Mucosa of rectum (tissue), 2 donors: ENCODE measurements at regions not wholly inside any gene's neighbourhood (a gene's known extent, or its start where the extent isn't known, plus 50 kb on each side); places are given as distances from the start of the nearest gene placed in this dataset.

Source experiments
- H3K27ac ChIP-seq, 2 donors: one replicate each; pipeline ENCODE4 v1.7.0; 2013; ENCODE audit warnings: inconsistent platforms in 2 of 2, low read depth in 2 of 2, low read length in 2 of 2
- H3K27me3 ChIP-seq, 2 donors: one replicate each; pipeline ENCODE4 v1.7.0; 2013; ENCODE audit warnings: low read length in 2 of 2; ENCODE audit not compliant: control insufficient read depth in 2 of 2, insufficient read depth in 2 of 2
- H3K36me3 ChIP-seq, 2 donors: one replicate each; pipeline ENCODE4 v1.7.0; 2013; ENCODE audit warnings: low read length in 2 of 2; ENCODE audit not compliant: control insufficient read depth in 2 of 2, insufficient read depth in 2 of 2
- H3K4me1 ChIP-seq, 2 donors: one replicate each; pipeline ENCODE4 v1.7.0; 2013; ENCODE audit warnings: low read length in 2 of 2, mild to moderate bottlenecking in 1 of 2; ENCODE audit not compliant: control insufficient read depth in 2 of 2, insufficient read depth in 2 of 2
- H3K4me3 ChIP-seq, 2 donors: one replicate each; pipeline ENCODE4 v1.7.0; 2013; ENCODE audit warnings: low read length in 2 of 2
- H3K9ac ChIP-seq, 2 donors: one replicate each; pipeline ENCODE4 v1.7.0; 2013; ENCODE audit warnings: low read length in 2 of 2, low read depth in 1 of 2, mild to moderate bottlenecking in 1 of 2
- H3K9me3 ChIP-seq, 2 donors: one replicate each; pipeline ENCODE4 v1.7.0; 2013; ENCODE audit warnings: low read length in 2 of 2; ENCODE audit not compliant: control insufficient read depth in 2 of 2
- donor health status: healthy.
- donor health status: Normal muscosa, but diverticular disease.

GRCh38 chr13:107284173-107284572, 716.2 kb upstream of the ARGLU1 start:
- no peaks in the 10 kb centered on the region for H3K9me3 ChIP-seq
- no peak overlapping the region for H3K4me3 ChIP-seq
- H3K36me3 ChIP-seq: no peaks in the 10 kb centered on the region
- no peaks in the 10 kb centered on the region for H3K4me1 ChIP-seq
- no peaks in the 10 kb centered on the region for H3K27me3 ChIP-seq
- no peak overlapping the region for H3K9ac ChIP-seq
- H3K27ac ChIP-seq: no peak overlapping the region

GRCh38 chr13:107277911-107278310, 710.0 kb upstream of the ARGLU1 start:
- no peaks in the 10 kb centered on the region for H3K9me3 ChIP-seq
- H3K4me1 ChIP-seq: no peaks in the 10 kb centered on the region
- no peak overlapping the region for H3K4me3 ChIP-seq
- no peak overlapping the region for H3K27ac ChIP-seq
- no peaks in the 10 kb centered on the region for H3K36me3 ChIP-seq
- no peaks in the 10 kb centered on the region for H3K27me3 ChIP-seq
- no peak overlapping the region for H3K9ac ChIP-seq

- Histone ChIP-seq H3K27ac (no peak overlapping the region), H3K27me3 (no peaks in the 10 kb centered on the region), H3K4me3 (no peak overlapping the region), H3K36me3 (no peaks in the 10 kb centered on the region), H3K9ac (no peak overlapping the region), H3K9me3 (no peaks in the 10 kb centered on the region), H3K4me1 (no peaks in the 10 kb centered on the region)
These were observed 709.0 kb upstream of the ARGLU1 start for GRCh38 chr13:107276936-107277335.

GRCh38 chr13:107275945-107276614, 708.1 kb upstream of the ARGLU1 start:
- H3K36me3 ChIP-seq: no peaks in the 10 kb centered on the region
- no peak overlapping the region for H3K9ac ChIP-seq
- no peaks in the 10 kb centered on the region for H3K27me3 ChIP-seq
- H3K4me1 ChIP-seq: no peaks in the 10 kb centered on the region
- no peak overlapping the region for H3K4me3 ChIP-seq
- no peak overlapping the region for H3K27ac ChIP-seq
- H3K9me3 ChIP-seq: no peaks in the 10 kb centered on the region

- no peaks in the 10 kb centered on the region for H3K36me3 ChIP-seq
- no peak overlapping the region for H3K9ac ChIP-seq
- no peaks in the 10 kb centered on the region for H3K9me3 ChIP-seq
- H3K27ac ChIP-seq: no peak overlapping the region
- H3K4me1 ChIP-seq: no peaks in the 10 kb centered on the region
- H3K27me3 ChIP-seq: no peaks in the 10 kb centered on the region
- no peak overlapping the region for H3K4me3 ChIP-seq
These were observed 707.4 kb upstream of the ARGLU1 start for GRCh38 chr13:107275312-107275711.

- no peaks in the 10 kb centered on the region for H3K9me3 ChIP-seq
- H3K27ac ChIP-seq: no peak overlapping the region
- no peaks in the 10 kb centered on the region for H3K36me3 ChIP-seq
- no peaks in the 10 kb centered on the region for H3K27me3 ChIP-seq
- no peaks in the 10 kb centered on the region for H3K4me1 ChIP-seq
- no peak overlapping the region for H3K4me3 ChIP-seq
- H3K9ac ChIP-seq: no peak overlapping the region
These were observed 703.3 kb upstream of the ARGLU1 start for GRCh38 chr13:107271227-107271626.

- H3K9me3 ChIP-seq: no peaks in the 10 kb centered on the region
- H3K27ac ChIP-seq: no peak overlapping the region
- H3K36me3 ChIP-seq: no peaks in the 10 kb centered on the region
These were observed 698.7 kb upstream of the ARGLU1 start for GRCh38 chr13:107266657-107267056.

GRCh38 chr13:107258599-107259187, 690.8 kb upstream of the ARGLU1 start:
- Histone ChIP-seq H3K9ac (no peak overlapping the region), H3K27ac (no peak overlapping the region), H3K9me3 (no peaks in the 10 kb centered on the region), H3K4me1 (no peaks in the 10 kb centered on the region), H3K36me3 (no peaks in the 10 kb centered on the region), H3K27me3 (no peaks in the 10 kb centered on the region), H3K4me3 (no peak overlapping the region)

More at GRCh38 chr13:107266657-107267056, 698.7 kb upstream of the ARGLU1 start:
- Histone ChIP-seq H3K4me3 (no peak overlapping the region), H3K27me3 (no peaks in the 10 kb centered on the region), H3K9ac (no peak overlapping the region), H3K4me1 (no peaks in the 10 kb centered on the region)

GRCh38 chr13:107254392-107254791, 686.5 kb upstream of the ARGLU1 start:
- no peaks in the 10 kb centered on the region for H3K4me1 ChIP-seq
- H3K9ac ChIP-seq: no peak overlapping the region
- H3K27me3 ChIP-seq: no peaks in the 10 kb centered on the region
- H3K36me3 ChIP-seq: no peaks in the 10 kb centered on the region
- no peak overlapping the region for H3K27ac ChIP-seq
- no peak overlapping the region for H3K4me3 ChIP-seq
- H3K9me3 ChIP-seq: no peaks in the 10 kb centered on the region

- no peaks in the 10 kb centered on the region for H3K4me1 ChIP-seq
- no peaks in the 10 kb centered on the region for H3K27me3 ChIP-seq
- no peaks in the 10 kb centered on the region for H3K36me3 ChIP-seq
- H3K27ac ChIP-seq: no peak overlapping the region
- H3K4me3 ChIP-seq: no peak overlapping the region
- H3K9ac ChIP-seq: no peak overlapping the region
- H3K9me3 ChIP-seq: no peaks in the 10 kb centered on the region
These were observed 684.5 kb upstream of the ARGLU1 start for GRCh38 chr13:107252428-107252827.
